ENCODE measurements at regions not wholly inside any gene's neighbourhood (a gene's known extent, or its start where the extent isn't known, plus 50 kb on each side); places are given as distances from the start of the nearest gene placed in this dataset.

- Histone ChIP-seq H3K4me1 (ENCODE audit: control insufficient read depth in 1 of 2, low read depth in 2 of 2) (no peaks in the 10 kb centered on the region), H3K27me3 (replicated peaks; ENCODE audit: insufficient read depth) (no peaks in the 10 kb centered on the region), H3K9me3 (no peaks in the 10 kb centered on the region), H3K4me3 (no peak overlapping the region), H3K27ac (no peak overlapping the region), H3K36me3 (no peaks in the 10 kb centered on the region)
- no peak for TF ChIP-seq CTCF (IDR thresholded peaks at IDR 0.05)
- ATAC-seq (ENCODE audit: insufficient number of reproducible peaks, low FRiP score, low read depth) (no peak), DNase-seq (ENCODE audit: low spot score) (no peak)
These were observed 194.9 kb upstream of the RBFOX1 start for GRCh38 chr16:7137560-7138330.

- Histone ChIP-seq H3K36me3 (no peaks in the 10 kb centered on the region), H3K9me3 (no peaks in the 10 kb centered on the region), H3K27me3 (replicated peaks; ENCODE audit: insufficient read depth) (no peaks in the 10 kb centered on the region), H3K4me3 (no peak overlapping the region), H3K27ac (no peak overlapping the region), H3K4me1 (ENCODE audit: control insufficient read depth in 1 of 2, low read depth in 2 of 2) (no peaks in the 10 kb centered on the region)
- DNase-seq (ENCODE audit: low spot score) = no peak
- ATAC-seq (ENCODE audit: insufficient number of reproducible peaks, low FRiP score, low read depth) = no peak
- TF ChIP-seq CTCF (IDR thresholded peaks at IDR 0.05) = no peak
These were observed 200.2 kb upstream of the RBFOX1 start for GRCh38 chr16:7132465-7132864.

- Histone ChIP-seq H3K27me3 (replicated peaks; ENCODE audit: insufficient read depth) (no peaks in the 10 kb centered on the region), H3K27ac (no peak overlapping the region), H3K4me3 (no peak overlapping the region), H3K36me3 (no peaks in the 10 kb centered on the region), H3K4me1 (ENCODE audit: control insufficient read depth in 1 of 2, low read depth in 2 of 2) (no peaks in the 10 kb centered on the region), H3K9me3 (no peaks in the 10 kb centered on the region)
- ATAC-seq (ENCODE audit: insufficient number of reproducible peaks, low FRiP score, low read depth) (no peak), DNase-seq (ENCODE audit: low spot score) (no peak)
- TF ChIP-seq CTCF (IDR thresholded peaks at IDR 0.05) = no peak
These were observed 207.9 kb upstream of the RBFOX1 start for GRCh38 chr16:7124701-7125100.

GRCh38 chr16:7124242-7124641 is 208.4 kb upstream of the RBFOX1 start:
- ATAC-seq (ENCODE audit: insufficient number of reproducible peaks, low FRiP score, low read depth) = no peak
- no peaks in the 10 kb centered on the region for H3K9me3 ChIP-seq
- no peaks in the 10 kb centered on the region for H3K36me3 ChIP-seq
- H3K27me3 ChIP-seq (replicated peaks; ENCODE audit: insufficient read depth) = no peaks in the 10 kb centered on the region
- no peak overlapping the region for H3K4me3 ChIP-seq
- H3K27ac ChIP-seq = no peak overlapping the region
- H3K4me1 ChIP-seq (ENCODE audit: control insufficient read depth in 1 of 2, low read depth in 2 of 2) = no peaks in the 10 kb centered on the region
- no peak for DNase-seq (ENCODE audit: low spot score)
- TF ChIP-seq CTCF (IDR thresholded peaks at IDR 0.05) = no peak

- H3K4me3 ChIP-seq = no peak overlapping the region
- TF ChIP-seq CTCF (IDR thresholded peaks at IDR 0.05) = no peak
- ATAC-seq (ENCODE audit: insufficient number of reproducible peaks, low FRiP score, low read depth) (no peak), DNase-seq (ENCODE audit: low spot score) (no peak)
- no peak overlapping the region for H3K27ac ChIP-seq
- H3K36me3 ChIP-seq = no peaks in the 10 kb centered on the region
- no peaks in the 10 kb centered on the region for H3K27me3 ChIP-seq (replicated peaks; ENCODE audit: insufficient read depth)
- H3K4me1 ChIP-seq (ENCODE audit: control insufficient read depth in 1 of 2, low read depth in 2 of 2) = no peaks in the 10 kb centered on the region
- no peaks in the 10 kb centered on the region for H3K9me3 ChIP-seq
These were observed 215.9 kb upstream of the RBFOX1 start for GRCh38 chr16:7116734-7117133.

Measured in thoracic aorta (tissue), 2 donors.